SK-N-SH (cell line): ENCODE measurements at regions not wholly inside any gene's neighbourhood (a gene's known extent, or its start where the extent isn't known, plus 50 kb on each side); places are given as distances from the start of the nearest gene placed in this dataset.

Experiments
- CTCF ChIA-PET: fragments of 300-600, 350-600 bp; formaldehyde crosslinking; extraction: SDS; loops from one replicate; lab custom pipeline; 2021; lab: Yijun Ruan, JAX
- POLR2A ChIA-PET: fragments of 350-600 bp; sonication (Branson Sonifier 250); formaldehyde crosslinking; extraction: SDS; loops from one replicate; lab custom pipeline; 2020; ENCODE audit warnings: antibody characterized with exemption, inconsistent platforms; lab: Yijun Ruan, JAX
- DNase-seq: peaks from one replicate; pipeline ENCODE4 v3.0.0; 2012
- H2AFZ ChIP-seq: fragments of 200-600 bp; sonication (generic); 2 replicates; pipeline ENCODE4 v1.8.1; 2016; ENCODE audit warnings: antibody characterized with exemption, mild to moderate bottlenecking, low read depth
- H3F3A ChIP-seq: fragments of 200-600 bp; sonication (generic); replicated peaks from 2 replicates; pipeline ENCODE3; 2016; ENCODE audit warnings: antibody characterized with exemption, mild to moderate bottlenecking; ENCODE audit not compliant: insufficient read depth
- H3K27ac ChIP-seq, 2 experiments: fragments of 200-500 bp in 1 of 2; fragments of 200-600 bp in 1 of 2; sonication (Bioruptor generic) in 1 of 2; sonication (generic), shearing (Covaris generic) in 1 of 2; 2 replicates each; pipeline versions ENCODE4 v1.5.1 to v1.6.1; 2014 to 2016; ENCODE audit warnings: low read depth in 2 of 2, inconsistent platforms in 1 of 2, low read length in 1 of 2, mild to moderate bottlenecking in 1 of 2, mixed read lengths in 1 of 2
- H3K27me3 ChIP-seq: fragments of 200-600 bp; sonication (generic), shearing (Covaris generic); 2 replicates; pipeline ENCODE4 v1.6.1; 2016; ENCODE audit warnings: mixed run types; ENCODE audit not compliant: insufficient read depth
- H3K36me3 ChIP-seq, 2 experiments: fragments of 200-500 bp in 1 of 2; fragments of 200-600 bp in 1 of 2; sonication (Bioruptor generic) in 1 of 2; sonication (generic) in 1 of 2; replicated peaks in 1 of 2; 2 replicates each; pipeline versions ENCODE3 to v1.5.1; 2014 to 2016; ENCODE audit warnings: low read length in 1 of 2, mild to moderate bottlenecking in 1 of 2; ENCODE audit not compliant: insufficient read depth in 2 of 2, control insufficient read depth in 1 of 2
- H3K4me1 ChIP-seq, 2 experiments: fragments of 200-500 bp in 1 of 2; fragments of 200-600 bp in 1 of 2; sonication (Bioruptor generic) in 1 of 2; sonication (generic), shearing (Covaris generic) in 1 of 2; 2 replicates each; pipeline versions ENCODE4 v1.5.1 to v1.6.1; 2014 to 2016; ENCODE audit warnings: low read depth in 1 of 2, low read length in 1 of 2, mixed run types in 1 of 2; ENCODE audit not compliant: insufficient read depth in 2 of 2, control insufficient read depth in 1 of 2
- H3K4me2 ChIP-seq: fragments of 200-600 bp; sonication (generic), shearing (Covaris generic); 2 replicates; pipeline ENCODE4 v1.6.1; 2017; ENCODE audit warnings: mixed run types
- H3K4me3 ChIP-seq, 2 experiments: fragments of 200-500 bp in 1 of 2; fragments of 200-600 bp in 1 of 2; sonication (Bioruptor generic) in 1 of 2; sonication (generic), shearing (Covaris generic) in 1 of 2; 2 replicates each; pipeline versions ENCODE4 v1.5.1 to v1.8.1; 2014 to 2016; ENCODE audit warnings: low read depth in 2 of 2, inconsistent platforms in 1 of 2, low read length in 1 of 2, mild to moderate bottlenecking in 1 of 2, mixed read lengths in 1 of 2, moderate library complexity in 1 of 2
- H3K79me2 ChIP-seq: fragments of 200-600 bp; sonication (generic); 2 replicates; pipeline ENCODE4 v1.8.1; 2017; ENCODE audit warnings: mild to moderate bottlenecking; ENCODE audit not compliant: insufficient read depth
- H3K9ac ChIP-seq: fragments of 200-600 bp; sonication (generic); 2 replicates; pipeline ENCODE4 v1.6.1; 2017; ENCODE audit warnings: mixed run types
- H3K9me2 ChIP-seq: fragments of 200-600 bp; sonication (generic); 2 replicates; pipeline ENCODE4 v1.6.1; 2017; ENCODE audit warnings: mixed run types
- H3K9me3 ChIP-seq: fragments of 200-600 bp; sonication (generic); 2 replicates; pipeline ENCODE4 v1.6.1; 2017; ENCODE audit warnings: mixed run types, mild to moderate bottlenecking, moderate library complexity
- H4K20me1 ChIP-seq: fragments of 200-600 bp; sonication (generic); 2 replicates; pipeline ENCODE4 v1.6.1; 2017; ENCODE audit warnings: mild to moderate bottlenecking, mixed run types; ENCODE audit not compliant: insufficient read depth
- CHD2 ChIP-seq: fragments of 150-350 bp; IDR thresholded peaks from 2 replicates; pipeline ENCODE4 v1.6.1; 2018; ENCODE audit warnings: low read length; ENCODE audit not compliant: partially characterized antibody
- ELF1 ChIP-seq: IDR thresholded peaks from 2 replicates; pipeline ENCODE4 v1.4.0; 2012
- EZH2phosphoT487 ChIP-seq: fragments of 200-600 bp; sonication (generic); IDR thresholded peaks from 2 replicates; pipeline ENCODE4 v1.6.1; 2017; ENCODE audit warnings: low read depth, mixed run types, mild to moderate bottlenecking, antibody characterized with exemption, moderate library complexity, borderline replicate concordance
- FOSL2 ChIP-seq: IDR thresholded peaks from 2 replicates; pipeline ENCODE4 v1.4.0; 2012; ENCODE audit warnings: low read depth, mild to moderate bottlenecking, moderate library complexity, borderline replicate concordance
- FOXJ3 ChIP-seq: sonication (generic); formaldehyde crosslinking; IDR thresholded peaks from 2 replicates; pipeline ENCODE4 v1.5.1; 2020; ENCODE audit warnings: mild to moderate bottlenecking, missing genetic modification reagents
- MEF2A ChIP-seq: IDR thresholded peaks from 2 replicates; pipeline ENCODE4 v1.4.0; 2012; ENCODE audit warnings: low read depth, borderline replicate concordance
- MXI1 ChIP-seq: IDR thresholded peaks from 2 replicates; pipeline ENCODE4 v1.6.1; 2012; ENCODE audit warnings: mild to moderate bottlenecking, low read depth, low read length, improper control_type of control experiment
- NFIC ChIP-seq: IDR thresholded peaks from 2 replicates; pipeline ENCODE4 v1.4.0; 2012; ENCODE audit warnings: borderline replicate concordance
- NRF1 ChIP-seq: IDR thresholded peaks from 2 replicates; pipeline ENCODE4 v1.6.1; 2012; ENCODE audit warnings: low read depth, mild to moderate bottlenecking, low read length
- PBX3 ChIP-seq: IDR thresholded peaks from 2 replicates; pipeline ENCODE4; 2012
- RFX5 ChIP-seq: IDR thresholded peaks from 2 replicates; pipeline ENCODE4 v1.6.1; 2012; ENCODE audit warnings: mild to moderate bottlenecking, improper control_type of control experiment, low read length
- RXRA ChIP-seq: IDR thresholded peaks from 2 replicates; pipeline ENCODE4 v1.4.0; 2012; ENCODE audit warnings: low read depth, mild to moderate bottlenecking, borderline replicate concordance
- SMC3 ChIP-seq: IDR thresholded peaks from 2 replicates; pipeline ENCODE4 v1.6.1; 2012; ENCODE audit warnings: low read depth, low read length, improper control_type of control experiment
- TAF1 ChIP-seq: IDR thresholded peaks from 2 replicates; pipeline ENCODE4 v1.6.1; 2012; ENCODE audit warnings: low read depth, mild to moderate bottlenecking, low read length, moderate library complexity, borderline replicate concordance
- TEAD4 ChIP-seq: IDR thresholded peaks from 2 replicates; pipeline ENCODE4 v1.4.0; 2012; ENCODE audit warnings: mild to moderate bottlenecking, borderline replicate concordance; ENCODE audit not compliant: insufficient read depth
- USF1 ChIP-seq: IDR thresholded peaks from 2 replicates; pipeline ENCODE4 v1.4.0; 2012; ENCODE audit warnings: low read depth, borderline replicate concordance
- USF2 ChIP-seq: fragments of 150-350 bp; IDR thresholded peaks from 2 replicates; pipeline ENCODE4 v1.6.1; 2017; ENCODE audit warnings: antibody characterized with exemption, low read length, low read depth, borderline replicate concordance
- ZBTB33 ChIP-seq: IDR thresholded peaks from 2 replicates; pipeline ENCODE4 v1.4.0; 2012; ENCODE audit warnings: low read depth, borderline replicate concordance
- WGBS: methylation state at CpG from one replicate; pipeline ENCODE4 v1.1.6; 2017; ENCODE audit warnings: low lambda C conversion rate; 5-methylcytosine and 5-hydroxymethylcytosine counted together
- TF ChIP-seq, protein P1 (sequence below): IDR thresholded peaks from 2 replicates; pipeline ENCODE4 v1.6.1; 2012; ENCODE audit warnings: mild to moderate bottlenecking, low read depth, low read length, moderate library complexity

DNA sequence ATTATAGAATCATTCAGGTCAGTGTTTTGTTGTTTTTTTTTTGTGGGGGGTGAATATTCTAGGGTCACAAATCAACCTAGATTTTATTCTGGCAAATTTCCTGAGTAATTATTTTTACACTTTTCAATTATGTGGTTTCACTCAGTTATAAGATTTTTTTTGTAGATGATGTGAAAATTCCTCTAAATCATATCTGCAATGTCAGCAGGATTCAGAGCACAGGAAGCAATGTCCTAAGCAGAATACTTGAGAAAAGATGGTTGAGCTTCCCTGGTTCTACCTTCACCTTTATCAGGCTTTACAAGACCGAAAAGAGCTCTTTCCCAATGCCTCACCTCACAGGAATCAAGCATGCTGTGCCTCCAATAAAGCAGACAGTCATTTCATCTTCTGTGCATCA, 124.3 kb downstream of the SLC41A2 start:
- CTCF ChIA-PET, result interaction anchor here (1.3 to 1.4 kb wide), 2 partner anchors 11 to 452 kb away, joined by 4 read pairs; no protein-coding TSS in a partner anchor
- Histone ChIP-seq H3K36me3 (no peaks in the 10 kb centered on the region), H3K27ac (no peak overlapping the region), H3K9me3 (no peaks in the 10 kb centered on the region), H3F3A (no peaks in the 10 kb centered on the region), H3K27me3 (no peaks in the 10 kb centered on the region), H2AFZ (no peak overlapping the region), H3K4me1 (no peaks in the 10 kb centered on the region), H3K9me2 (no peaks in the 10 kb centered on the region), H3K4me2 (no peak overlapping the region), H4K20me1 (no peaks in the 10 kb centered on the region), H3K4me3 (no peak overlapping the region), H3K79me2 (no peaks in the 10 kb centered on the region), H3K9ac (no peak overlapping the region)
- no peak for TF ChIP-seq NFIC
- TF ChIP-seq TAF1, result no peak
- TF ChIP-seq, protein P1, sequence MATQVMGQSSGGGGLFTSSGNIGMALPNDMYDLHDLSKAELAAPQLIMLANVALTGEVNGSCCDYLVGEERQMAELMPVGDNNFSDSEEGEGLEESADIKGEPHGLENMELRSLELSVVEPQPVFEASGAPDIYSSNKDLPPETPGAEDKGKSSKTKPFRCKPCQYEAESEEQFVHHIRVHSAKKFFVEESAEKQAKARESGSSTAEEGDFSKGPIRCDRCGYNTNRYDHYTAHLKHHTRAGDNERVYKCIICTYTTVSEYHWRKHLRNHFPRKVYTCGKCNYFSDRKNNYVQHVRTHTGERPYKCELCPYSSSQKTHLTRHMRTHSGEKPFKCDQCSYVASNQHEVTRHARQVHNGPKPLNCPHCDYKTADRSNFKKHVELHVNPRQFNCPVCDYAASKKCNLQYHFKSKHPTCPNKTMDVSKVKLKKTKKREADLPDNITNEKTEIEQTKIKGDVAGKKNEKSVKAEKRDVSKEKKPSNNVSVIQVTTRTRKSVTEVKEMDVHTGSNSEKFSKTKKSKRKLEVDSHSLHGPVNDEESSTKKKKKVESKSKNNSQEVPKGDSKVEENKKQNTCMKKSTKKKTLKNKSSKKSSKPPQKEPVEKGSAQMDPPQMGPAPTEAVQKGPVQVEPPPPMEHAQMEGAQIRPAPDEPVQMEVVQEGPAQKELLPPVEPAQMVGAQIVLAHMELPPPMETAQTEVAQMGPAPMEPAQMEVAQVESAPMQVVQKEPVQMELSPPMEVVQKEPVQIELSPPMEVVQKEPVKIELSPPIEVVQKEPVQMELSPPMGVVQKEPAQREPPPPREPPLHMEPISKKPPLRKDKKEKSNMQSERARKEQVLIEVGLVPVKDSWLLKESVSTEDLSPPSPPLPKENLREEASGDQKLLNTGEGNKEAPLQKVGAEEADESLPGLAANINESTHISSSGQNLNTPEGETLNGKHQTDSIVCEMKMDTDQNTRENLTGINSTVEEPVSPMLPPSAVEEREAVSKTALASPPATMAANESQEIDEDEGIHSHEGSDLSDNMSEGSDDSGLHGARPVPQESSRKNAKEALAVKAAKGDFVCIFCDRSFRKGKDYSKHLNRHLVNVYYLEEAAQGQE, result no peak
- TF ChIP-seq MEF2A, result no peak
- no peak for TF ChIP-seq NRF1
- TF ChIP-seq USF1, result no peak
- no peak for TF ChIP-seq ELF1
- no peak for TF ChIP-seq FOXJ3
- no peak for TF ChIP-seq PBX3
- TF ChIP-seq MXI1, result no peak
- TF ChIP-seq USF2, result no peak
- no peak for TF ChIP-seq RFX5
- no peak for TF ChIP-seq RXRA
- TF ChIP-seq SMC3, result no peak
- no peak for TF ChIP-seq FOSL2
- no peak for TF ChIP-seq EZH2phosphoT487
- TF ChIP-seq TEAD4, result no peak
- TF ChIP-seq CHD2, result no peak
- no peak for TF ChIP-seq ZBTB33
- 75% methylated on average over 1 of the region's 1 CpG for WGBS
- POLR2A ChIA-PET, result no interaction called here
- DNase-seq, result no peak
